Smooth muscle cell (in vitro differentiated cells): ENCODE measurements at regions not wholly inside any gene's neighbourhood (a gene's known extent, or its start where the extent isn't known, plus 50 kb on each side); places are given as distances from the start of the nearest gene placed in this dataset.

ENCODE experiments used
- DNase-seq: peaks from one replicate; lab custom pipeline; 2025; ENCODE audit not compliant: unreplicated experiment; lab: John Stamatoyannopoulos, UW
- H2AFZ ChIP-seq: fragments of 200-600 bp; sonication (generic); 2 replicates; pipeline ENCODE4 v1.6.0; 2016; ENCODE audit warnings: antibody characterized with exemption, low read depth, mild to moderate bottlenecking
- H3F3A ChIP-seq: fragments of 200-600 bp; sonication (generic); 2 replicates; pipeline ENCODE4 v1.6.0; 2017; ENCODE audit warnings: antibody characterized with exemption, low read depth
- H3K27ac ChIP-seq: fragments of 200-600 bp; sonication (generic); 2 replicates; pipeline ENCODE4 v1.5.1; 2016; ENCODE audit warnings: low read depth, mild to moderate bottlenecking
- H3K27me3 ChIP-seq: fragments of 200-600 bp; sonication (generic); 2 replicates; pipeline ENCODE4 v1.6.1; 2016; ENCODE audit warnings: low read depth, mild to moderate bottlenecking
- H3K36me3 ChIP-seq: fragments of 200-600 bp; sonication (generic); 2 replicates; pipeline ENCODE4 v1.5.1; 2016; ENCODE audit warnings: low read depth
- H3K4me1 ChIP-seq: fragments of 200-600 bp; sonication (generic); 2 replicates; pipeline ENCODE4 v1.5.1; 2016; ENCODE audit warnings: low read depth
- H3K4me2 ChIP-seq: fragments of 200-600 bp; sonication (generic); 2 replicates; pipeline ENCODE4 v1.6.0; 2016; ENCODE audit warnings: mild to moderate bottlenecking
- H3K4me3 ChIP-seq: fragments of 200-600 bp; sonication (generic); 2 replicates; pipeline ENCODE4 v1.5.1; 2016; ENCODE audit warnings: mild to moderate bottlenecking
- H3K79me2 ChIP-seq: fragments of 200-600 bp; sonication (generic); 2 replicates; pipeline ENCODE4 v1.6.0; 2016; ENCODE audit warnings: low read depth, mild to moderate bottlenecking
- H3K9ac ChIP-seq: fragments of 200-600 bp; sonication (generic); 2 replicates; pipeline ENCODE4 v1.6.0; 2016; ENCODE audit warnings: low read depth
- H3K9me3 ChIP-seq: fragments of 200-600 bp; sonication (generic); replicated peaks from 2 replicates; pipeline ENCODE4 v1.5.1; 2016; ENCODE audit warnings: low read depth
- H4K20me1 ChIP-seq: fragments of 200-600 bp; sonication (generic); 2 replicates; pipeline ENCODE4 v1.6.0; 2016; ENCODE audit warnings: low read depth
- WGBS: methylation state at CpG from one replicate; pipeline ENCODE4 v1.1.7; 2016; ENCODE audit warnings: low lambda C conversion rate; 5-methylcytosine and 5-hydroxymethylcytosine counted together
- TF ChIP-seq, protein P1 (sequence below): fragments of 200-600 bp; sonication (generic); IDR thresholded peaks from 2 replicates; pipeline ENCODE4 v1.5.1; 2017; ENCODE audit warnings: borderline replicate concordance, mild to moderate bottlenecking, antibody characterized with exemption; ENCODE audit not compliant: insufficient read depth, poor library complexity, severe bottlenecking

DNA sequence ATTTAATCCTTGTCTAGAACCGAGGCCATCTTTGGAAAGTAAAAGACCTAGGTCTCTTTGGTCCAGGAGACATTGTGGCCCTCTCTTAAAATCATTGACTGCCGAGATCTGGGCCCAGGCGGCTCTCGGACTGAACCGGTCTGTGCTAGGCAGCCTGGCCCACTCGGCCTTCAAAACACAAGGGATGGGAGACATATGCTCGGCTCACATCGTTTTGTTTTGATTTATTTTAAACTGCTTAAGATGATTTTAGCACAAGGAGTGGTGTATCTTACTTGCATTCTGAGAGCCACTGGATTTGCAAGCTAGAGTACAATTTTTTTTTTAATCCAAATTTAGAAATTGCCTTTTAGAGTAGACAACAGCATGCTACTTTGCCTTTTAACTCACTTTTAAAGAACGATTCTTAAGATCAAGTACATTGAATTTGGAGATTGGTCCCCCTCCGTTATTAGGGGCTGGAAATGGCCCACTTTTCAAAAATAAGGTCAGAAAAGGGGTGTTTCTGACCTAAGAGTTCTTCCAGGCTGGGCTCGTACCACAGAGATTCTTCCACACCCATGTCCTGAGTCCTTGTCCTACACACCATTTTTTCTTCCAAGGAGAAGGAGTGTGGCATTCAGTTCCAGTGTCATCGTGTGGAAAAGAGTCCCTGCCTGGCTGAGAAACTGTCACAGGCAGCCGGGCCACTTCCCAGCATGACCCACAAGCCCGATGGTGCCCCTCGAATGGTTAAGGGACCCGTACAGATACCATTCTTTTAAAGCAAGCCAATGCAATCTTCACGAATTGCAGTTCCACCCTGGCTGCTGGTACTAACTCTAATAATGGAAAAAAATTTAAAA is 80.5 kb upstream of the WNT7B start:
- no peak for DNase-seq
- no peak overlapping the region for H3K4me2 ChIP-seq
- H3K4me1 ChIP-seq = no peaks in the 10 kb centered on the region
- H3K4me3 ChIP-seq = no peak overlapping the region
- WGBS = 90% methylated on average over 17 of the region's 17 CpGs
- H3K79me2 ChIP-seq = no peaks in the 10 kb centered on the region
- no peaks in the 10 kb centered on the region for H3K9me3 ChIP-seq
- no peaks in the 10 kb centered on the region for H3K36me3 ChIP-seq
- H3F3A ChIP-seq = no peaks in the 10 kb centered on the region
- H3K27ac ChIP-seq = no peak overlapping the region
- no peak overlapping the region for H3K9ac ChIP-seq
- no peak overlapping the region for H2AFZ ChIP-seq
- TF ChIP-seq, protein P1, sequence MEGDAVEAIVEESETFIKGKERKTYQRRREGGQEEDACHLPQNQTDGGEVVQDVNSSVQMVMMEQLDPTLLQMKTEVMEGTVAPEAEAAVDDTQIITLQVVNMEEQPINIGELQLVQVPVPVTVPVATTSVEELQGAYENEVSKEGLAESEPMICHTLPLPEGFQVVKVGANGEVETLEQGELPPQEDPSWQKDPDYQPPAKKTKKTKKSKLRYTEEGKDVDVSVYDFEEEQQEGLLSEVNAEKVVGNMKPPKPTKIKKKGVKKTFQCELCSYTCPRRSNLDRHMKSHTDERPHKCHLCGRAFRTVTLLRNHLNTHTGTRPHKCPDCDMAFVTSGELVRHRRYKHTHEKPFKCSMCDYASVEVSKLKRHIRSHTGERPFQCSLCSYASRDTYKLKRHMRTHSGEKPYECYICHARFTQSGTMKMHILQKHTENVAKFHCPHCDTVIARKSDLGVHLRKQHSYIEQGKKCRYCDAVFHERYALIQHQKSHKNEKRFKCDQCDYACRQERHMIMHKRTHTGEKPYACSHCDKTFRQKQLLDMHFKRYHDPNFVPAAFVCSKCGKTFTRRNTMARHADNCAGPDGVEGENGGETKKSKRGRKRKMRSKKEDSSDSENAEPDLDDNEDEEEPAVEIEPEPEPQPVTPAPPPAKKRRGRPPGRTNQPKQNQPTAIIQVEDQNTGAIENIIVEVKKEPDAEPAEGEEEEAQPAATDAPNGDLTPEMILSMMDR = no peak
- no peaks in the 10 kb centered on the region for H4K20me1 ChIP-seq
- H3K27me3 ChIP-seq = peaks cover 30% of the 10 kb centered on the region

DNA sequence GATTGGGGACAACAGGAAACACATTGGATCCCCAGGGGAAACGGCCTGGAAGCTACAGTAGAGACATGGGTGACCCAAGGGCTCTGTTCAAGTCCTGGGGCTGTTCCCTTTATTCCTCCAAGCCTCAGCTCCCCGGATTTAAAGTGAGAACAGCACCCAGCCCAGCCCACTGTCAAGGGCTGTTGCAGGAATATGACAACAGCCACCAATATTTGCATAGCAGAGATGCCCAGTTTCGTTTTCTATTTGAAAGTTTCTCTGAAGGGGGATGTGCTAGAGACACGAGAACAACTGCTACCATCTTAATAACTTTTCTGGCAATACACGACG is 81.1 kb upstream of the WNT7B start:
- H3K9me3 ChIP-seq = no peaks in the 10 kb centered on the region
- peaks cover 36% of the 10 kb centered on the region for H3K27me3 ChIP-seq
- H3K27ac ChIP-seq = no peak overlapping the region
- no peak overlapping the region for H2AFZ ChIP-seq
- H3K4me1 ChIP-seq = no peaks in the 10 kb centered on the region
- H3K4me3 ChIP-seq = no peak overlapping the region
- no peaks in the 10 kb centered on the region for H4K20me1 ChIP-seq
- DNase-seq = no peak
- no peaks in the 10 kb centered on the region for H3F3A ChIP-seq
- WGBS = 82% methylated on average over 6 of the region's 6 CpGs
- H3K36me3 ChIP-seq = no peaks in the 10 kb centered on the region
- TF ChIP-seq, protein P1 = no peak
- no peak overlapping the region for H3K9ac ChIP-seq
- H3K4me2 ChIP-seq = no peak overlapping the region
- no peaks in the 10 kb centered on the region for H3K79me2 ChIP-seq

DNA sequence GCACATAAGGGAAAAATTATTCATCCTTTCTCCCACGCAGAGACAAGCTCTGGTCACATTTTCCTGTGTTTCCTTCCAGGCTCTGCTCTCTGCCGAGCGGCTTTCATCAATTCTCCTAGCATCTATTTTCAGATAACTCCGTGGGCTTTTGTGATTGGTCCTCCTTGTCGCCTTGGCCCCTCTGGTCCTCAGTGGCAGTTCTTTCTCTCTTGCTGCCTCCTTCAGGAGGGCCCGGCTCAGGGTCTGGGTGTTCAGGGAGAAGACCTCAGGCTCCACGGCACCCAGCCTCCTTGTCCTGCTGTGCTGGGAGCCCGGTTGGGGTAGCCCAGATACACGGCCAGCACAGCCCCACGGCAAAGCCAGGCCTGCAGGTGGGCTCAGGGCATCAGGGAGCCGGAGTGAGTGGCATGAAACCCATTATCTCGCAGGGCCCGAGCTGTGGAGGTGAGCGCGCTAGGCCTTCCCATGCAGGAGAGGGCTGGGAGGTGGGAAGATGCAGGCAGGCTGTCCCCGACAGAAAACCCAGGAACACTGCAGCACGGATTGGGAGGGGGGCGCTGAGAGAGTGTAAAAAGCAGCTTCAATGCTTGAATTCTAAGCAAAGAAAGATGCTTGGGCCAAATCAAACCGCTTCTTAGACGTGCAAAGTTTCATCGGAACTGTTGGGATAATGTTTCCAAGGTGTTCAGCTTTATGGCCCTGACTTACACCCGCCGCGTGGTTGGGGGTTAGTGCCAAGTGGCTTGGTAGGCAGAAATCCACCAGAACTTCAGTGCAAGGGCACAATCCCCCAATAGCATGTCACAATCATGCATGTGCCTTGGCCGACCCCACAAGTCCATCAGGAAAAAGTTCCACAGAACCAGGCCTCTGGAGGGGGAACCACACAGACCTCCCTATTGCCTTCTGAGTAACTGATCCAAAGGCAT is 81.9 kb upstream of the WNT7B start:
- TF ChIP-seq, protein P1 = no peak
- Histone ChIP-seq H4K20me1 (no peaks in the 10 kb centered on the region), H3K4me3 (no peak overlapping the region), H3K9me3 (no peaks in the 10 kb centered on the region), H3K27ac (no peak overlapping the region), H3K79me2 (no peaks in the 10 kb centered on the region), H3K4me1 (no peaks in the 10 kb centered on the region), H3K36me3 (no peaks in the 10 kb centered on the region), H3F3A (no peaks in the 10 kb centered on the region), H2AFZ (no peak overlapping the region), H3K27me3 (peaks cover 43% of the 10 kb centered on the region), H3K4me2 (no peak overlapping the region), H3K9ac (no peak overlapping the region)
- DNase-seq = no peak
- 93% methylated on average over 25 of the region's 25 CpGs for WGBS
